Hematopoietic multipotent progenitor cell treated with erythropoietin and hydrocortisone succinate and interleukin-3 and kit ligand, for 8 days (in vitro differentiated cells): ENCODE measurements at regions not wholly inside any gene's neighbourhood (a gene's known extent, or its start where the extent isn't known, plus 50 kb on each side); places are given as distances from the start of the nearest gene placed in this dataset.

Source experiments
- DNase-seq: peaks from one replicate; pipeline ENCODE4 v3.0.0-alpha.2; 2015

GRCh38 chr4:11182031-11182430 lies 246.7 kb downstream of the HS3ST1 start:
- no peak for DNase-seq

GRCh38 chr4:11179796-11180195 lies 248.9 kb downstream of the HS3ST1 start:
- no peak for DNase-seq

GRCh38 chr4:11178433-11178832 lies 250.3 kb downstream of the HS3ST1 start:
- no peak for DNase-seq

- no peak for DNase-seq
Measured at GRCh38 chr4:11175374-11175773, 253.3 kb downstream of the HS3ST1 start.

GRCh38 chr4:11166606-11167005 lies 262.1 kb downstream of the HS3ST1 start:
- DNase-seq = no peak

GRCh38 chr4:11166034-11166433 lies 262.7 kb downstream of the HS3ST1 start:
- DNase-seq = no peak

GRCh38 chr4:11165052-11165451 lies 263.6 kb downstream of the HS3ST1 start:
- DNase-seq = no peak

- DNase-seq = no peak
Measured at GRCh38 chr4:11160288-11160687, 268.4 kb downstream of the HS3ST1 start.

GRCh38 chr4:11158971-11159370 lies 269.7 kb downstream of the HS3ST1 start:
- DNase-seq = no peak

GRCh38 chr4:11155208-11155867 lies 273.4 kb downstream of the HS3ST1 start:
- DNase-seq = no peak

- no peak for DNase-seq
Measured at GRCh38 chr4:11153171-11153750, 275.4 kb downstream of the HS3ST1 start.

GRCh38 chr4:11152684-11153083 lies 276.0 kb downstream of the HS3ST1 start:
- no peak for DNase-seq

- no peak for DNase-seq
Measured at GRCh38 chr4:11151500-11151899, 277.2 kb downstream of the HS3ST1 start.

GRCh38 chr4:11149612-11150259 lies 279.0 kb downstream of the HS3ST1 start:
- DNase-seq = no peak

GRCh38 chr4:11139871-11140270 lies 288.8 kb downstream of the HS3ST1 start:
- no peak for DNase-seq

GRCh38 chr4:11138964-11139363 lies 289.7 kb downstream of the HS3ST1 start:
- DNase-seq = no peak

- no peak for DNase-seq
Measured at GRCh38 chr4:11134705-11135104, 294.0 kb downstream of the HS3ST1 start.

- DNase-seq = no peak
Measured at GRCh38 chr4:11133868-11134267, 294.8 kb downstream of the HS3ST1 start.

GRCh38 chr4:11132478-11132877 lies 296.2 kb downstream of the HS3ST1 start:
- no peak for DNase-seq

GRCh38 chr4:11131491-11131890 lies 297.2 kb downstream of the HS3ST1 start:
- no peak for DNase-seq

GRCh38 chr4:11130195-11130970 lies 298.3 kb downstream of the HS3ST1 start:
- no peak for DNase-seq

- DNase-seq = no peak
Measured at GRCh38 chr4:11120435-11120834, 308.3 kb downstream of the HS3ST1 start.

GRCh38 chr4:11119474-11119873 lies 309.2 kb downstream of the HS3ST1 start:
- DNase-seq = no peak

- DNase-seq = no peak
Measured at GRCh38 chr4:11118513-11118912, 310.2 kb downstream of the HS3ST1 start.
